Stimulated activated naive CD8-positive, alpha-beta T cell treated with anti-CD3 and anti-CD28 coated beads, Interleukin-15, amount 100 ng/mL, for 72 hours (primary cell): ENCODE measurements at regions not wholly inside any gene's neighbourhood (a gene's known extent, or its start where the extent isn't known, plus 50 kb on each side); places are given as distances from the start of the nearest gene placed in this dataset.

Experiments
- ATAC-seq: fragments of 150-1000 bp; cut with Tn5 transposase; 2 replicates; pipeline ENCODE4 v1.10.0; 2021; ENCODE audit warnings: mild to moderate bottlenecking, moderate library complexity
- DNase-seq, 2 donors: peaks; one replicate each; pipeline ENCODE4 v3.0.0; 2021 to 2022
- H3K27ac Mint-ChIP-seq, 2 donors: one replicate each; pipeline ENCODE4 v1.8.0; 2022; ENCODE audit warnings: mild to moderate bottlenecking in 2 of 2, mixed read lengths in 2 of 2, moderate library complexity in 2 of 2
- H3K27me3 Mint-ChIP-seq: one replicate; pipeline ENCODE4 v1.8.0; 2022; ENCODE audit warnings: mixed read lengths
- H3K4me1 Mint-ChIP-seq: one replicate; pipeline ENCODE4 v1.8.0; 2022; ENCODE audit warnings: mild to moderate bottlenecking, mixed read lengths
- H3K4me3 Mint-ChIP-seq, 2 donors: one replicate each; pipeline ENCODE4 v1.8.0; 2022; ENCODE audit warnings: mild to moderate bottlenecking in 2 of 2, mixed read lengths in 2 of 2, moderate library complexity in 1 of 2
- H3K9me3 Mint-ChIP-seq, 2 donors: one replicate each; pipeline ENCODE4 v1.8.0; 2022; ENCODE audit warnings: mixed read lengths in 2 of 2

DNA sequence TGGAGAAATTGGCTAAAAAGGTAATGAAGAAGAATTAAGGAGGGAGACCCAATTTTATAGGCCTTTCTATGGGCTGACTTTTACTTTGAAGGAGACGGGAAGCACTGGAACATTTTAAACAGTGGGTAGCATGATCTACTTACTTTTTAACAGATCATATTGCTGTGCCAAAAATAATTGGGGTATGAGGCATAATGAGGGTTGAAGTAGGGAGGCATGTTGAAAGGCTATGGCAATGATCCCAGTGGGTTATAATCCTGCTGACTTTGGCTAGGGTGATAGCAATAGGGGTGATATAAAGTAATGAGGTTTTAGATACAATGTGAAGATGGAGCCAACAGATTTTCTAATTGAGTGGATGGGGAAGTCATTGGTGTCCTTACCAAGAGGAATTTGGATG is 73.2 kb downstream of the GPR37 start:
- ATAC-seq (no peak), DNase-seq (no peak)
- Mint-ChIP-seq H3K4me1 (no peaks in the 10 kb centered on the region), H3K27ac (no peak overlapping the region), H3K4me3 (no peak overlapping the region), H3K27me3 (no peaks in the 10 kb centered on the region), H3K9me3 (no peaks in the 10 kb centered on the region)

DNA sequence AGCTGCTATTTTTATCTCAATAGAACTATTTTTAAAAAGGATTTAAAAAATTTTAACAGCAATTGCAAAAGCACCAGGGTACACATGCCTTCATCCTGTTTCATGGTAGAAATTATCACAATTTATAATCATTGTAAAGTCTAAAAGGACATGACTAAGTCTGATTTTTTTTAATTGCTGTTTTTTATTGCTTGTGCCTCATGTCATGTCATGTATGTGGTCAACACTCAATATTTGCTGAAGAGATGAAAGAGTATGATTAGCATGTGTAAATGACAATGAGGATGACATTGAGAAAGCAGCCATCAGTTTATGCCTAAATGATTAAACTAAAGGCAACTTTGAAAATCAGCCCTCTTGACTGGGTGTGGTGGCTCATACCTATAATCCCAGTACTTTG is 74.8 kb downstream of the GPR37 start:
- Mint-ChIP-seq H3K4me1 (no peaks in the 10 kb centered on the region), H3K27ac (no peak overlapping the region), H3K4me3 (no peak overlapping the region), H3K27me3 (no peaks in the 10 kb centered on the region), H3K9me3 (no peaks in the 10 kb centered on the region)
- ATAC-seq (no peak), DNase-seq (no peak)

DNA sequence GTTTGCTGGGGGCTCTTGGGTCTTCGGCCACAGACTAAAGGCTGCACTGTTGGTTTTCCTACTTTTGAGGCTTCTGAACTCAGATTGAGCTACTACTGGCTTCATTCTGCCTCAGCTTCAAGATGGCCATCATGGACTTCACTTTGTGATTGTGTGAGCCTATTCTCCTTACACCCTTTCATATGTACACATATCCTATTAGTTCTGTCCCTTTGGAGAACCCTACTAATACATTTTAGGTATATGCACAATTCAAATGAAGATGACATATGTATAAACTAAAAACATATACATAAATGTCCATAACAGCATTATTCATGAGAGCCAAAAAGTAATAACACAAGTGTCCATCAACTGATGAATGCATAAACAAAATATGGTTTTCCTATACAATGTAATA is 75.7 kb downstream of the GPR37 start:
- Mint-ChIP-seq H3K9me3 (no peaks in the 10 kb centered on the region), H3K27me3 (no peaks in the 10 kb centered on the region), H3K27ac (no peak overlapping the region), H3K4me3 (no peak overlapping the region), H3K4me1 (no peaks in the 10 kb centered on the region)
- DNase-seq (no peak), ATAC-seq (no peak)

DNA sequence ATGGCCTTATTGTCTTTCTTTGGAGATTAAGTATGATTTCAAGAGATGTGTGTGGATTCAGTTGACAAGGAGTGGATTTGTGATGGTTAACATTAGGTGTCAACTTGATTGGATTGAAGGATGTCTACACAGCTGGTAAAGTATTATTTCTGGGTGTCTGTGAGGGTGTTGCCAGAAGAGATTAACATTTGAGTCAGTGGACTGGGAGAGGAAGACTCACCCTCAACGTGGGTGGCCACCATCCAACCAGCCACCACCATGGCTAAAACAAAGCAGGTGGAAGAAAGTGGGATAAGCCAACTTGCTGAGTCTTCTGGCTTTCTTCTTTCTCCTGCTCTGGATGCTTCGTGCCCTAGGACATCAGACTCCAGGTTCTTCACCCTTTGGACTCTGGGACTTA is 76.1 kb downstream of the GPR37 start:
- ATAC-seq = no peak
- H3K27ac Mint-ChIP-seq = no peak overlapping the region

DNA sequence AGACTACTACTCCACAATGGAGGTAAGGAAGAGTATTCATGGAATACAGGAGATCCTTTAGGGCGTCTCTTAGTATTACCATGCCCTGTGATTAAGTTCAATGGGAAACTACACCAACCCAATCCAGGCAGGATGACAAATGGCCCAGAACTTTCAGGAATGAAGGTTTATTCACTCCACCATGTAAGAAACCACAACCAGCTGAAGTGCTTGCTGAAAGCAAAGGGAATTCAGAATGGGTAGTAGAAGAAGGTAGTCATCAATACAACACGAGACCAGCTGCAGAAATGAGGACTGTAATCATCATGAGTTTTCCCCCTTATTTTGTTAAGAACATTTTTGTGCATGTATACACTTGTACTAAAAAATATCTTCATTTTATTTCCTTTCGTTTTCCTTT is 76.6 kb downstream of the GPR37 start:
- H3K4me1 Mint-ChIP-seq = no peaks in the 10 kb centered on the region
- no peak overlapping the region for H3K27ac Mint-ChIP-seq
- DNase-seq (no peak), ATAC-seq (no peak)
- H3K4me3 Mint-ChIP-seq = no peak overlapping the region
- H3K9me3 Mint-ChIP-seq = no peaks in the 10 kb centered on the region
- no peaks in the 10 kb centered on the region for H3K27me3 Mint-ChIP-seq

More for the DNA sequence above, 76.1 kb downstream of the GPR37 start:
- no peaks in the 10 kb centered on the region for H3K27me3 Mint-ChIP-seq
- H3K4me3 Mint-ChIP-seq = no peak overlapping the region
- no peak for DNase-seq
- H3K4me1 Mint-ChIP-seq = no peaks in the 10 kb centered on the region
- H3K9me3 Mint-ChIP-seq = no peaks in the 10 kb centered on the region

DNA sequence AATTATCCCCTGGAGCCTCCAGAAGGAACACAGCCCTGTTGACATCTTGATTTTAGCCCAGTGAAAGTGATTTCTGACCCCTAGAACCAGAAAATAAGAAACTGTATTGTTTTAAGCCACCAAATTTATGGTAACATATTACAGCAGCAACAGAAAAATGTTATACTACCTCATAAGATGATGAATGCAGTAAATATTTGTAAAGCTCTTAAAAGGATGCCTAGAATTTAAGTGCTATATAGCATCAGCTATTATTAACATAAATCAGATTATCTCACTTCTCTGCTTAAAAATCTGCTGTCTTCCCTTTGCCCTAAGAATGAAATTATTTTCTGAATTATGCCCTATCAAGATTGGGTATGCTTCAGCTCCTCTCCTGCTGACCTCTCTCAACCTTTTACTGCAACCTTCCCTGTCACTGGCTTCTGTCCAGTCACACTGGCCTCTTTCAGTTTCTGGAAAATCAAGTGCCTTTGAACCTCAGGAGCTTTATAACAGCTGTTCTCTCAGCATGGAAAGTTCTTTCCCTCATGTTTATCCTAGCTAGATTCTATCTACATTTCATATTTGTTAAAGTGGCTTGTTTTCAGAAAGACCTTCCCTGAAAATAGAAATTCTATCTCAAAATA is 78.9 kb downstream of the GPR37 start:
- H3K9me3 Mint-ChIP-seq = no peaks in the 10 kb centered on the region

DNA sequence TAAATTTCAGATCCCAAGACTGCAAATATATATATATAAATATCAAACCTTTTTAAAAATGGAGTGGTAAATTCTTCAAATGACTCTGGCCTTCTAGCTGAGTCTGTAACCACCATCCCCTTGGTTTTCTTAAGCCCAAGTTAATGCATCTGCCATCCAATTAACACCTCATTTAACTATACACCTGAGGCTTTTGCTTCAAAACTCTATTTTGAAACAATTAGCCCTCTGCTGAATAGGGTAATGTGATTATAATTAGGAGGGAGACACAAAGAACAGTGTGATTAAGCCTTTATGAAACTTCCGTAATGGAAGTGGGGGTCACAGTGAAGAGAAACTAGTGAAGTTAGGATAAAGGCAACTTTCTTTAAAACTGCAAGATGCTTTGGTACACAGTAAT is 83.6 kb downstream of the GPR37 start:
- no peak for DNase-seq
- H3K4me1 Mint-ChIP-seq = no peaks in the 10 kb centered on the region
- no peak overlapping the region for H3K4me3 Mint-ChIP-seq
- H3K27ac Mint-ChIP-seq = no peak overlapping the region
- ATAC-seq = no peak
- H3K9me3 Mint-ChIP-seq = no peaks in the 10 kb centered on the region
- H3K27me3 Mint-ChIP-seq = no peaks in the 10 kb centered on the region

More for the DNA sequence above, 78.9 kb downstream of the GPR37 start:
- Mint-ChIP-seq H3K4me3 (no peak overlapping the region), H3K4me1 (no peaks in the 10 kb centered on the region), H3K27me3 (no peaks in the 10 kb centered on the region), H3K27ac (no peak overlapping the region)
- no peak for DNase-seq
- ATAC-seq = no peak

DNA sequence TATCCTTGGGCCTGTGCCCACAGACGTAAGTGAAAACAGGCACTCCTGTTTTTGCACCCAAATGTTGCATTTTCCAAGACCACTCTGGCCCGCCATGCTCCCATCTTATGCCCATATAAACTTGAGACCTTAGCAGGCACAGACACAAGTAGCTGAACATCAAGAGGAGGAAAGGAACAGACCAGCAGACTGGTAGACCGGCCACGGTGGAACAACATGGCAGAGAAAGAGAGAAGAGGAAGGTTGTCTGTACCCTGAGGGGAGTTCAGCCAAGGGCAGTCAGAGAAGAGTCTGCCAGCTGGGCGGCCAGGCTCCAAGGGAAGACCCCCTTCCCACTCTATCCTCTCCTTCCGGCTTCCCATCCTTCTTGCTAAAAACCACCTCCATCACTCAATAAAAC is 85.3 kb downstream of the GPR37 start:
- Mint-ChIP-seq H3K4me3 (no peak overlapping the region), H3K27ac (no peak overlapping the region), H3K9me3 (no peaks in the 10 kb centered on the region), H3K27me3 (no peaks in the 10 kb centered on the region), H3K4me1 (no peaks in the 10 kb centered on the region)
- ATAC-seq = no peak
- DNase-seq = no peak

DNA sequence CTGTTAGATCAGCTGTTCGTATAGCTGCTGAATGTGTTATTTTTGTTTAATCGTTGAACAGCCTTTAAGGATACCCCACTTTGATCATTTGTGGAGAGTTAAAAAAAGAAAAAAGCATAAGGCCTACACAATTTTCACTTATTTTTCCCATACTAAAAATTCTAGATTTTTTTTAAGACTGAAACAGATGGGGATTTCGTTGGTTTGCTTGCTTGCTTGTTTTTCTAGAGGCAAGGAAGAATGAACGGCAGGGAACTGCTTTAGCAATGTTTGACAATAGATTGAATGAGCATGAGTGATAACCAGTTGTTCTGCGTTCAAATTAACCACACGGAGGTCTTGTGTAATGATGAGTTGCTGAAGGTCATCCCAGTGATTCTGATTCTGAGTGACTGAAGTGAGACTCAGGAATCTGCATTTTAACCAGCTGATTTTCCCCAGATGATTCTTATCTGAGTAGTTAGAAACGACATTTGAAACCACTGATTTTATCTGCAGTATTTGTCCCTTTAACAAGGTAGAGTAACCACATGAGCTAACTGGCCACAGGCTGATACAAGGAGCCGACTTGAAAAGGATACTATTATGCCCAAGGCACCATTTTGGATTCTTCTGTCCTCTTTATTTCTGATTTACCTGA is 85.9 kb downstream of the GPR37 start:
- H3K4me1 Mint-ChIP-seq = no peaks in the 10 kb centered on the region
- no peak for ATAC-seq
- H3K27me3 Mint-ChIP-seq = no peaks in the 10 kb centered on the region

DNA sequence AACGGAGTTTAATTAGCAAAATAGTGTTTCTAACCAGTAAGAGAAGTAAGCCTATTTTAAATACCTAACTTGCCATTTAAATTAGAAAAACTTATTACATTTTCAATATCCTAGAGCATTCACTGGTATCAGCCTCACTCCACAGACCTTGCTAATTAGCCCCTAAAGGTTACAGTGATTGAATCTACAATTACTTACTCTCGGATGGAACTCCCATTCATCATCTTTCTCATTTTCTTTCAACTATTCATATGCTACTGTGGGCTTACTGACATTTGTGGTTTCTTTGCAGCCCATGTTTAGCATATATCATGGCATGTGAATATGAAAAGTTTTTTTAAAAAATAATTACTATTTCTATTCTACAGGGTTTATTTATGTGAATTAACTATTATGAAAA is 86.4 kb downstream of the GPR37 start:
- Mint-ChIP-seq H3K27me3 (no peaks in the 10 kb centered on the region), H3K4me1 (no peaks in the 10 kb centered on the region), H3K27ac (no peak overlapping the region), H3K4me3 (no peak overlapping the region), H3K9me3 (peaks cover 0 to 5% of the 10 kb centered on the region in 2 donors)
- ATAC-seq = no peak
- DNase-seq = no peak

More for the DNA sequence above, 85.9 kb downstream of the GPR37 start:
- H3K4me3 Mint-ChIP-seq = no peak overlapping the region
- no peak overlapping the region for H3K27ac Mint-ChIP-seq
- DNase-seq = no peak
- no peaks in the 10 kb centered on the region for H3K9me3 Mint-ChIP-seq

DNA sequence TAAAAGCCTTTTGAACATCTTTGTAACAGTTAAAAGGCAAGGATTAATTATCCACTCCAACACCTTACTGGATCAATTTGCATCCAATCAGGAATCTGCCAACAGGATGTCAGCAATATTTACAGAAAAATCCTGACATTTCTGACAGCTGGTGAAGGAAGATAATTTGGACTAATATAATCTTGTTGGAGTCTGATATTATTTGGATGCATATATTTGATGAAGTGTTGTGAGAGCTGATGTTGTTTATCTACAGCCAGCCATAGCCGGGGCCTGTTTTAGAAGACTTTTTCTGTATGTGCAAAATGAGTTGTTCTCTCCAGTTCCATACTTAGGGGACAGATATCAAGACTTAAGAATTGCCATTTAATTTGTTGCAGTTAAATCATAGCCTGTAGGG is 91.1 kb downstream of the GPR37 start:
- Mint-ChIP-seq H3K4me1 (no peaks in the 10 kb centered on the region), H3K27me3 (no peaks in the 10 kb centered on the region), H3K27ac (no peak overlapping the region), H3K4me3 (no peak overlapping the region), H3K9me3 (peaks cover 0 to 5% of the 10 kb centered on the region in 2 donors)
- no peak for ATAC-seq
- no peak for DNase-seq

DNA sequence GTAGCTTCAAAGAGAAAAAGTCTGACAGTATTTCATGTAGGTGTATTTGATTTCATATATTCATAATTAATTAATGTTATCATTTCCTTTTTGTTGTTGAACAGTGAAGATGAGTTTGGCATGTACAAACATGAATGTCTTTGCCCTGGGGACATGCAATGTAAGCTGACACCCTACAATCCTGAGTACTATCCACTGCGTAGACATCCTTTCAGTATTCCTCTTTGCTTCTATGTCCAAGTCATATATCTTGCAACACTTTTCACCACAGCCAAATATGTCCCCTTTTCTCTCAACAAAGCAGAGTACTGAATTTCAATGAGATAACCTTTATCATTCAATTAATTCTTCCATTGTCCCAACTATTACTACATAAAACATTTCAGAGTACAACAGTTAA is 93.6 kb downstream of the GPR37 start:
- no peaks in the 10 kb centered on the region for H3K4me1 Mint-ChIP-seq

DNA sequence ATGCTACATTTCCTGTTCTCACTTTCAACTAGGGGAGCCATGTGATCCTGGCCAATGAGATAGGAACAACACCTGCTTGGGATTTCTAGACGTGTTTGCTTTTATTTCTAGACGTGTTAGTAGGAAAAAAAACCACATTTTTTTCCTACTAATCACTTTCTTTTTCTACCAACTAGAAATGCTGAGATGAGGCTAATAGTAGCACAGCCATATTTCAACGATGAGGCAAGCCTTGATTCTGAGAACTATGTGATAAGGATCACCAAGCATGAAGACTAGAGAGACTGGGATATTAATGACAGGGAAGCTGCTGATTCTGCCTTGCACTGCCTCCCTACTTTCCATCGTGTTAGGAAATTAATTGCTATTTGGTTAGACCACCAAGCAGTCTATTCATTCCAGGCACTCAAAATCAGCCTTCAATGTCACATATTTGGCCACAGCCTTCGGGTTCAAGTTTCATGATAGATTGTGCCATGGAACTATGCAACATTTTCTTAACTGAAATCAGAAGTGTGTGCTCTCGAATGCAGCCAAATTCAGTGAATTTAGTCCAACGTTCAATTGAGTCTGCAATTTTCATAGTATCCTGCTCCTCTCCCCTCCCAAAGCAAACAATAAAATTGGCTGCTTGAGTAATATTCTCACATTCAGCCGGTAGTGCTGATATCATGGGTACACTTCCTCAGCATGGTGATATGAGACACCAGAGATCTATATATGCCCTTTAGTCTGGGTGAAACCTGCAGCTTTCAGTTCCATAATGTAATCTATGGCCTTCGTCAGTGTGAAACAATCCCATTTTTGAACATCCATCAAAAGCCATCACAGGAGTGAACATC is 98.1 kb downstream of the GPR37 start:
- ATAC-seq (no peak), DNase-seq (no peak)
- Mint-ChIP-seq H3K4me1 (no peaks in the 10 kb centered on the region), H3K27ac (no peak overlapping the region), H3K9me3 (no peaks in the 10 kb centered on the region), H3K27me3 (no peaks in the 10 kb centered on the region), H3K4me3 (no peak overlapping the region)

More for the DNA sequence above, 93.6 kb downstream of the GPR37 start:
- ATAC-seq = no peak
- H3K4me3 Mint-ChIP-seq = no peak overlapping the region
- H3K27me3 Mint-ChIP-seq = no peaks in the 10 kb centered on the region
- peaks cover 0 to 5% of the 10 kb centered on the region in 2 donors for H3K9me3 Mint-ChIP-seq
- DNase-seq = no peak
- no peak overlapping the region for H3K27ac Mint-ChIP-seq

DNA sequence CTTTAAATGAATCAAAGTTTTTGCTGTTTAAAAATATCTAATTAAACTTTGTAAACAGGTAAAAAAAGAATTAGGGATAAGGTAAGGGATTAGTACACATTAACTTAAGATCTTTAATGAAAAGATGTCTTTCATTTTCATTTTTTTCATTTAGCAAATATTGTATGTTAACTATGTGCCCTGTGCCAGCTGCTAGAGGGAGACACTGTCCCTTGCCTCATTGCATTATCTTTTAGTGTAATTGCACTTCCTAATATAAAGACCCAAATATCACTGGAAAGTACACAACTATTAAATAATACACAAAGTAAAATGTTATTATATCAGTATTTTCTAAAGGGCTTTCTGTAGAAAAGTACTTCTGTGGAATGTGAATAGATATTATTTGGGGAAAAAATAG is 102.7 kb downstream of the GPR37 start:
- no peaks in the 10 kb centered on the region for H3K4me1 Mint-ChIP-seq
- DNase-seq (no peak), ATAC-seq (no peak)
- no peaks in the 10 kb centered on the region for H3K27me3 Mint-ChIP-seq
- peaks cover 0 to 4% of the 10 kb centered on the region in 2 donors for H3K9me3 Mint-ChIP-seq
- H3K4me3 Mint-ChIP-seq = no peak overlapping the region
- no peak overlapping the region for H3K27ac Mint-ChIP-seq

DNA sequence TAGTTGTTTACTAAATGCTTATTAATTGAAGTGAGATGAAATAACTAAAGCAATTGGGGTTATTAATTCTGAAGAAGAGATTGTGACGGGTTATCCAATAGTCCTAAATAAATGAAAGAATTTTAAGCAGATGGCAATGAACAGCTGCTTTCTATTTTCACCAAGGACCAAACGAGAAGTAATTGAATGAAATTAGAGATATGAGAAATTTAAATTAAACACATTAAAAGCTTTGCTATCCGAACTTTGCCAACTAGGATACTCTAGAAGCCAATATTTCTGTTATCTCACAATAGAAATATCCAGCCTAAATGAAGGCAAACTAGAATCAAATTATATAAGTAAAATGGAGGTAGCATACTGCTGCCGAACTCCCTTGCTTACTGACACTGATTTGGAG is 103.2 kb downstream of the GPR37 start:
- no peak for DNase-seq
- no peak overlapping the region for H3K4me3 Mint-ChIP-seq
- peaks cover 0 to 4% of the 10 kb centered on the region in 2 donors for H3K9me3 Mint-ChIP-seq
- H3K27me3 Mint-ChIP-seq = no peaks in the 10 kb centered on the region
- H3K4me1 Mint-ChIP-seq = no peaks in the 10 kb centered on the region
- H3K27ac Mint-ChIP-seq = no peak overlapping the region
- ATAC-seq = no peak

DNA sequence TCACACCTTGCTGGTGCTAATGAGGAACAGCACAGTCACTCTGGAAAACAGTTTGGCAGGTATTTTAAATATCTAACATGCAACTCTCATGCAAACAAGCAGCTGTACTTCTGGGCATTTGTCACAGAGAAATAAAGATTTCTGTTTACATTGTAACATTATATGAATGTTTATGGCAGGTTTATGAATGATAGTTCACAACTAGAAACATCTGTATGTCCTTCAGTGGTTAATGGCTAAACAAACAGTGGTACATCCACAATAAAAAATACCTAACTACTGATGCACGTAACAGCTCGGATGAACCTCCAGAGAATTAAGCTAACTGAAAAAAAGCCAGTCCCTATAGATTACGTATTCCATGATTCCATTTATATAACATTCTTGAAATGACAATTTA is 109.6 kb downstream of the GPR37 start:
- Mint-ChIP-seq H3K4me3 (no peak overlapping the region), H3K4me1 (no peaks in the 10 kb centered on the region), H3K27me3 (no peaks in the 10 kb centered on the region), H3K27ac (no peak overlapping the region), H3K9me3 (peaks cover 0 to 4% of the 10 kb centered on the region in 2 donors)
- ATAC-seq (no peak), DNase-seq (no peak)
